NCI-H2196 (cell line): ENCODE measurements at regions not wholly inside any gene's neighbourhood (a gene's known extent, or its start where the extent isn't known, plus 50 kb on each side); places are given as distances from the start of the nearest gene placed in this dataset.
"Not testable (repeated sequence)": the region's sequence is repeated elsewhere in the genome, so short reads cannot be mapped to it uniquely, and the experiment has no call there.

Experiments used
- DNase-seq: peaks from one replicate; lab custom pipeline; 2025; ENCODE audit not compliant: unreplicated experiment; lab: John Stamatoyannopoulos, UW

DNA sequence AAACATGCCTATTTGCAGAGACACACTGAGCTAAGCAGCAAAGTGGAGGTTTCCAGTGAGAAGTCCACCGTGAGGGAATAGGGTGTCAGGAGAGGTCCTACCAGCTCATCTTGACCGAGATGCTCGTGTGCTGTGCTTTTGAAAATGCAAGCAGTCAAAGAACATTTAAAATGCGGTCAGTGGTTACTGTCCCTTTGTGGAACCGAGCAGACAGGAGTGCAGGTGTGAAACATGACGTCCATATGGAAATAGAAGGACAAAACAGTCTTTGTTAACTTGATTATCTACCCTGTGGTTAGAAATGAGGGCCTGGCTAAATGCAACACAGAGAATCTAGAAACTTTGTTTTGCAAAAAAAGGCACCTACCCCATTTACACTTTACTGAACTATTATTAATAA is 473.3 kb downstream of the SPATA31A6 start:
- not testable (repeated sequence) for DNase-seq

GRCh38 chr9:42657496-42657895 is 474.0 kb downstream of the SPATA31A6 start:
- not testable (repeated sequence) for DNase-seq

GRCh38 chr9:42697146-42697545 is 513.7 kb downstream of the SPATA31A6 start:
- not testable (repeated sequence) for DNase-seq

DNA sequence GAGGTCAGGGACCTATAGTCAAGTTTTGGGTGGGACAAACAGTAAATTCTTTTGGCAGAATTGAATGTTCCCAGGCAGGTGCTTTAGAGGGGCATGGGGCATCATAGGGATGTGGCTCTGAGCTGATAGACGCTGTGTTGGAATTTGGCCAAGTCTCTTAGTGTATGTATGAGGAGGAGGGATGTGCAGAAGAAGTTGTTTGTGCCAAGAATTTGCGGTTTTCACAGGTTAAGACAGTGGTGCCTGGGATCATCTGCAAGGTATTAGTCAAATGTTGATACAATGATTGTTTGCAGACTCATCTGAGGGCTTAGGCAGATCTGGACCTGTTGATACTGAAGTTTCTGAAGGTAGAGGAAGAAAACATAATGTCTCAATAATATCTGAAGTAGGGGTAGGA is 519.4 kb downstream of the SPATA31A6 start:
- DNase-seq: not testable (repeated sequence)

DNA sequence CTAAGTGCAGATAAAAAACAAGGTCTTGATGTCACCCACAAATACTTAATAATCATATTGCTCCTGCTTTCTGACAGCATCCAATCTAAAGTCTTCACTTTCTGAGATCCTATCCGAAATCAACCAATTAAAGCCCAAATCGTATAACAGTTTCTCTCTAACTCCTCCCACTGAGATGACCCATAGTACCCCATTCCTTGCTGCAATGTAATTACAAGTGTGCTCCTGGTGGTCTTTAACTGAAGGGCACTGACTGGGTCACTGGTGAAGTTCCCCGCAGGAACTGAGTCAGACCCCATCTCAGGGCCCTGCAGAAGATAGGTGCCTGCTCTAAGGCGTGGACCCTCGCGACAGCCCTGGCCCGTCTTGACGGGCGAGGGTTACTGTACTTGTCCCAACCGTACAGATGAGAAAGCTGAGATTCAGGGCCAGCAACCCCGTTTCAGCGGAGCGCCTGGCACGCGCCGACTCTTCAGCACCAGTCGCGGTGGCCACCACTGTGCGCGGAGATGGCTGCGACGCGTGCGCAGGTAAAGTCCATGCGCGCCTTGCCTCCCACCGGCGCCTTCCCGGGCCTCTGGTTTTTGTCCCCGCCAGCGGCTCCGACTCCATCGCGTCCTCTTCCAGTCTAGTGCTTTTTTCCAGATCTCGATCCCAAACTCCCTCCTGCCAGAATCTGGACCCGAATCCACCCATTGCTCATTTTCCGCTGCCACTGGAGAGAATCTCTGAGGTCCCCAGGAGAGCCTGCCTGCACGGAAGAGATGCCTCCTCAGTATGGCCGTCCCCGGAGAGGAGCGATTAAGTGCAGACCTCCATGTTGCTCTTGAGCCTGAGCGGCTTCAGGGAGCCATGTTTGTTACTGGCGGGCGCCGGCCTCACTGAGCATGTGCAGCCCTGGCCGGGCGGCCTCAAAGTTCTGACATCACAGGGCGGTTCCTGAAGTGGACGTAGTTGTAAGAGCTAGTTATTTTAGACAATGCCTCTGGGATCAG is 541.7 kb downstream of the SPATA31A6 start:
- DNase-seq: not testable (repeated sequence)

DNA sequence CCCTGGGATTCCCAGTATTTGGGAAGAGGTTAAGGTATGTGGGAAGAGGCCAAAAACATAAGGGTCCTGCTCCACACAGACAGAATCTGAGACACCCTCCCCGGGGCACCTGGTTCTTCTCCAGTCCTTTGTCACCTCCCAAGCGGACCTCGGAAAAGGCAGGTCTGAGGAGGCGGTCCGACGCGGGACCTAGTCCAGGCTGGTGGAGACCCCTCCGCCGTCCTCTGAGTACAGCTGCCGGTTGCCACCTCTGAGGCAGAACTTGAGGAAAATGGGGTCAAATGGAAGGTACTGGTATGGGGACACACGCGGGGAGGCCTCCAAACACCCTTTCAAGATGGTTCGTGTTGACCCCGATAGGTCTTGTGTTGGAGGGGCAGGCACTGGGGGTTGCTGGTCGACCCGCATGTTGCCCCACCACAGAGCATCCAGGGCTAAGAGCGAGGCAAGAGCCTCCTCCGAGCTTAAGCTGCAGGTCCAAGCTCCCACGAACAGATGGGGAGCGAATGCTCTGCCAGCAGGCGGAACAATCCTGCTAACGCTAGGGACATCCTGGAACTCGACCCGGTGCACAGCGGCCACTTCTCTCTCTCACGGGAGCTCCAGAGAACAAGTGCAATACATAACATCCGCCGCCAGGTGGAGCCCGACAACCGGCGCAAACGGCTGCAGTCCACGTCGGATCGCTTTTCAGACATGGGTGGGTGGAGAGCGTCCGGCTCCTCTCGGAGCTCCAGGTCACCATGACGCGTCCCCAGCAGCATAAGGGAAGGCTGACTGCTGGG is 559.8 kb downstream of the SPATA31A6 start:
- DNase-seq: peak; percentile 38

DNA sequence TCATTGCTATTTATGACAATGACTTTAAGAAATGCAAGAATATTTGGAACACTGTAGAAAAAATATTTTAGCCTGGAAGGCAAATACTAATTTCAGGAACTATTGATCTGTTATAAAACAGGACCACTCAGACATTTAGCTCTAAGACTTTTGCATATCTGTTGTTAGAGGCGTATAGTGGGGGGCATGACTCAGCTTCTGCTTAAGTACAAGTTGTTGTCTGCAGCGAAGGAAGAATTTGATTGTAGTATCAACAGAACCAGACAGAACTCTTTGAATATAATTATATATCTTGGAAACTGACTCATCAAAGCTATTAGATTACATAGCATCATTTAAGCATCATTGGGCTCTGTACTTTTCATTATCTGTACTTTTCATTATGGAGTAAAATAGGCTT is 573.8 kb downstream of the SPATA31A6 start:
- not testable (repeated sequence) for DNase-seq

- not testable (repeated sequence) for DNase-seq
These were observed 575.9 kb downstream of the SPATA31A6 start for GRCh38 chr9:42759320-42759719.

DNA sequence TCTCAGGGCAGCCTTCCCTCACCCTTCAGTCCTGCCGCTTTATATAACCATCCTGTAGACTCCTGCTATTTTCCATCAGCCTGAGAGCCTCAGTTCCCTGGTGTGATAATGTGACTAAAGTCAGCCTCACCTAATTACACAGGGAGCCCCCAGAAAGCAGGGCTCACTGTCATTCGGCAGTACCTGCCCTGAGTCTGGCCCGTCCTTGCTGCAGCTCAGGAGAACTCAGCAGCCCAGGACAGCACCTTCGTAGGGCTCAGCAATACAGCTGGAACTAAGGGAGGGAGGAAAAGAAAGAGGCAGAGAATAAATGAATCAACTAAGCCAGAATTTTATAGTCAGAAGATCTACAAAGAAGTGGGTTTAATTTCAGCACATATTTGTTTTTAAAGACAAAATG is 598.7 kb downstream of the SPATA31A6 start:
- DNase-seq: not testable (repeated sequence)

GRCh38 chr9:42792725-42793124 is 609.3 kb downstream of the SPATA31A6 start:
- not testable (repeated sequence) for DNase-seq

DNA sequence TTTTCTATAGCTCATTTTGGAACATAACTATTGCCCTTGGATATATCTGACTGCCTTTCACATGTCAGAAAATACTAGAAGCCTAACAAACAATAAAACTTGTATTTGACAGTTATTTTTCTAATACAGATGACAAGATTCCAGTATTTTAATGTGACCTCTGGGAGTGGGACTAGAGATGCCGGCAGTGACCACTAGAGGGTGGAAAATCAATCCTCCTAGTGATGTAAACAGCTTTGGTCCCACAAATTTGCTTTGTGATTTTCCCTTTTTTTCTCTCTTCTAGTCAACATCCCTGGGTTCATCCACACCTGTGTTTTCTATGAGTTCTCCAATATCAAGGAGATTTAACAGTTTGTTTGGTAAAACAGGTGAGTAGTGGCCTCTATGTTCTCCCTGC is 615.1 kb downstream of the SPATA31A6 start:
- not testable (repeated sequence) for DNase-seq

GRCh38 chr9:42802716-42803115 is 619.3 kb downstream of the SPATA31A6 start:
- not testable (repeated sequence) for DNase-seq

GRCh38 chr9:42806674-42807073 is 623.2 kb downstream of the SPATA31A6 start:
- DNase-seq: not testable (repeated sequence)

DNA sequence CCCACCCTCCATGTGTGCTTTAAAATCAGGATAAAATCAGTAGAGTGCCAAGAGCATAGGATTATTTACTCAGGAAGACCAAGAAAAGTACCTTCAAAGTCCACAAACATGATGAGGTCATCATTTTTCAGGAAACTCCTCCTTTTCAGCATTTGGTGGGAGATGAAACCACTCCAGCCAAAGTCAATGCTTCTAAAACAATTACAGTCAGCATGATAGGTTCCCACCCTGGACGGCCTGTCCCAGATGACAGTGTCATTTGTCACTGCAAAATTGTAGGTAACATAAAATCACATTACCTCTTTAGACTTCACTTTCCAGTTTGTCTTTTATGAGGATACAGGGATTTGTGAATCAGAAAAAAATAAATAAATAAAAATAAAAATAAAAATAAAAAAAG is 638.0 kb downstream of the SPATA31A6 start:
- DNase-seq: not testable (repeated sequence)

DNA sequence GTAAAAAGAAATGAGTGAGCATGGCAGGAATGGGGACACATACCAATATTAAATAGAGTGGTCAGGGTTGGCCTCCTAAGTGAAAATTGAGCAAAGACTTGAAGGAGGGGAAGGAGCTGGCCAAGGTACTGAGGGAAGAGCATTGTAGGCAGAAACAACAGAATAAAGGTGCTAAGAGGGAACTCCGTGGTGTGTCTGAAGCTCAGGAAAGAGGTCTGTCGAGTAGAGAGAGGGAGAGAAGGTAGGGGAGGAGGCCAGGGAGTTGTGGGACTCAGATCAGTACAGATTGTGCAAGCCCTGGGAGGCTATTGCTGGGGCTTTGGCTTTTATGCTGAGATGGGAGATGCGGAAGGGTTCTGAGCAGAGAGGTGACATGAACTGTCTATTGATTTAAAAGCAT is 664.7 kb downstream of the SPATA31A6 start:
- not testable (repeated sequence) for DNase-seq

GRCh38 chr9:42850896-42851693 is 667.6 kb downstream of the SPATA31A6 start:
- DNase-seq: not testable (repeated sequence)

DNA sequence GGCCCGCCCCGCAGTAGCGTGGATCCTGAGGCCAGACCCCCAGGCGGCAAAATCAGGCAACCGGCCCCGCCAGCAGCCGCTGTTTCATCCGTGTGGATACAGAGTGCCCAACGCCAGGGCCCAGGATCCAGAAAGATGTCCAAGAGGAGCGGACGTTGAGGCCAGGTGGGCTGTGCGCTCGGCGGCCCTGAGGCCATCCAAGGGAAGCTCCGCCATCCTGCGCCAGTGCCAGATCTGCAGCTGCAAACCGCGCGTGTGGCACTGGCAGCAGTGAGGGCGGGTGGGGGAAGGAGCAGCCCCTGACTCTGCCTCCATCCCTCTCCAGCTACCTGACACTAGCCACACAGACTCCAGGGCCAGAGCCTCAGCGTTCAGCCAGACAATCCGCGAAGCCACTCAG is 668.2 kb downstream of the SPATA31A6 start:
- not testable (repeated sequence) for DNase-seq

DNA sequence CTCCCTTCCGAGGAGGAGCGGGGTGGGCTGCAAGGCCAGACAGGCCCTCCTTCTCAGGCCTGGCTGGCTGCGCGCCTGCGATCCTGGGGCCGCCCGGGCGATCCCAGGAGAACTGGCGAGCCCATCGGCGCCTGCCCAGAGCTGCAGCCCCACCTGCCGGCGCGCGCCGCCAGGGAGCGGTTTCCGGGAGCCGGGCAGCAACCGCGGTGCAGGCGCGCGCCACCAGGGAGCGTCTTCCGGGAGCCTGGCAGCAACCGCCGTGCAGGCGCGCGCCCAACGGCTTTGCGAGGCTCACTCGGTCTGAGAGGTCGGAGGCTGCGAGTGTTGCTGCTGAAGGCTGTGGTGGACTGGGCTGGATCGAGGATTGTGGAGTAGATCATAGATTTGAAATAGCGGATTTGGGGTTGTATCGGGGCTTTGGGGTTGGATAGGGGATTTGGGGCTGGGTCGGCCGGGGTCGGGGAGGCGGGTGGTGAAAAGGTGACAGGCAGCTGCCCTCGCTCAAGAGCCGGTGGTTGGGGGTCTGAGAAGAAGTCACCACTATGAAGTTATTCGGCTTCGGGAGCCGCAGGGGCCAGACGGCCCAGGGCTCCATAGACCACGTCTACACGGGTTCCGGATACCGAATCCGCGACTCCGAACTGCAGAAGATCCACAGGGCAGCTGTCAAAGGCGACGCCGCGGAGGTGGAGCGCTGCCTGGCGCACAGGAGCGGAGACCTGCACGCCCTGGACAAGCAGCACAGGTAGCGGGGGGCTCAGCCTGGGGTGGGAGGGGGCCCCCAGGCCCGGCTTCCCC is 668.9 kb downstream of the SPATA31A6 start:
- not testable (repeated sequence) for DNase-seq

GRCh38 chr9:42860133-42860532 is 676.7 kb downstream of the SPATA31A6 start:
- DNase-seq: not testable (repeated sequence)

DNA sequence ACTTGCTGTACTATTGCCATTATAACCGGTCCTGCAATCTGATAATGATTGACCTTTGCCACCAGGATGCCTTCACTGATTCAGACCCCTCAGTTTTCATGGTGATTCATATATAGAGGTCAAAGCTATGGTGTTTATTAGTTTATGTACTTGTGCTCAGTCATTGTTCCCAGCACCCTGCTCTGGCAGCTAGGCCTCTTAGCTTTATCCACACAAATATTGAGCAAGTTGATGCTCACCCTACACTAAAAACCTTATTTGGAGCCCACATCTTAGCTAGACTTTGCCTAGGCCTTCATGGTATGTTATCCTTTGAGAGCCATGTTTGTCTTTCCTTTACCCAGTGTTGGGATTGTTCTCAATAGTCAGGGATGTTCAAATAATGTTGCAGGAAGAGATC is 679.0 kb downstream of the SPATA31A6 start:
- not testable (repeated sequence) for DNase-seq
